ENCODE measurements at regions not wholly inside any gene's neighbourhood (a gene's known extent, or its start where the extent isn't known, plus 50 kb on each side); places are given as distances from the start of the nearest gene placed in this dataset.

DNA sequence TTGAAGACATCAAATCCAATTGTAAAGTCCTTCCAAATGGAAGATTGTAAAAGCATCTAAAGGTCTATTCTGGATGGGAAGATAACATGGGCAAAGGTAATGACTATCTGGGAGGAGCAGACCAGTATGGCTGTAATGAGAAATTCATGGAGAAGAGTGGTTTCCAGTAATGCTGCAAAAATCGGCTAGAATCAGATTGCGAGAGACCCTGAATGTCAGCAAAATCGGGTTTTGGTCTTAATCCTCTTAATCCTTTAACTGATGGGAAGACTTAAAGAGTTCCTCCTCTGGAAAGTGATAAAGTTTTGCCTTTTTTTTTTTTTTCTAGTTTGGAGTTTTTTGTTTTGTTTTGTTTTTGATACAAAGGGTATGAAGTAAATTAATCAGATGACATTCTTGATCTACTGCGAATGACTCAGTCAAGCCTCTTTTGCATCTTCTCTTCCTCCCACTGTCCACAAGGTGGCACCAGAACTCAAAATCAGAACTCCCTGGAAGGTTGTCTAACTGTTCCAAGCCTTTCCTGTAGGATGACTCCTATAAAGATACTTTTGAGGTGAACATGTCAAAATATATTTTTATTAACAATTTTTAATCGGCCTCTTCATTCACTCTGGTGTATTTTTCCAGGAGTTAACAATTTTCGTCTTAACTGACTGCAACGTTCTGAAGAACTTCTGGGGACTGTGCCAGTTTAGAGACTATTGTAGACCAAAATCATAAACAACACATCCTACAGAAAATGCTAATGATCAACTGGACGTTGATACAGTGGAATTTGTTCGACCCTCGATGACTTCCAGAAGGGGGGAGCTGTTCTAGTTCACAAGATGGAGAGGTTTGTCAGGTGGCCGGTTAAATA lies 213.3 kb upstream of the MIR17HG start:
- TF ChIP-seq YY1 (IDR thresholded peaks at IDR 0.05; ENCODE audit: insufficient read depth, insufficient read length) (no peak), ZNF274 (IDR thresholded peaks at IDR 0.05; ENCODE audit: low read depth, low read length) (no peak)
- H3K9me3 ChIP-seq (ENCODE audit: insufficient read depth, low read length) = no peaks in the 10 kb centered on the region
- no peaks in the 10 kb centered on the region for H3K4me1 ChIP-seq (ENCODE audit: insufficient read depth, insufficient read length)
- H3K9ac ChIP-seq (ENCODE audit: insufficient read length, low read depth) = no peak overlapping the region
- no peaks in the 10 kb centered on the region for H3K36me3 ChIP-seq (ENCODE audit: insufficient read depth, insufficient read length, low read length)
- no peak overlapping the region for H3K4me3 ChIP-seq (ENCODE audit: insufficient read length, low read depth)
- no peaks in the 10 kb centered on the region for H3K27me3 ChIP-seq (ENCODE audit: insufficient read depth, insufficient read length)
- DNase-seq (ENCODE audit: low read depth, low spot score) = peak; percentile 52

DNA sequence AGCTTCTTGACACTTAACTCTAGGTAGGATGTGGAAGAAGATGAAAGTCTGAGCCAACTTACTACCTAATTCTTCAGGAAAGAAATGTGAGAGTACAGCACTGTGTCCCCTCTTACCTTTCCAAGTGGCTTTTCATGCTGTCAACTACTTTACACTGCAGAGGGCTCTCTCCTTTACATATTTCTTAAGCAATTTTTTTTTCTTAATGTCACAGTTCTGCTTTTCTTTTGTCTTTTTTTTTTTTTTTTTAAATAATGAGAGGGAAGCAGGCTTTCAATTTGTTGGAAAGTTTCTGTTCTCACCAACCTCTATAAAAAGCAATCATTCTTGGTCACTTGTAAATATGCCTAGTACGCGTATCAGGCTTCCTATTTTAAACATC lies 212.7 kb upstream of the MIR17HG start:
- no peak for DNase-seq (ENCODE audit: low read depth, low spot score)

GRCh38 chr13:91135376-91135775 lies 212.1 kb upstream of the MIR17HG start:
- Histone ChIP-seq H3K4me3 (ENCODE audit: insufficient read length, low read depth) (no peak overlapping the region), H3K27me3 (ENCODE audit: insufficient read depth, insufficient read length) (no peaks in the 10 kb centered on the region), H3K36me3 (ENCODE audit: insufficient read depth, insufficient read length, low read length) (no peaks in the 10 kb centered on the region), H3K9me3 (ENCODE audit: insufficient read depth, low read length) (no peaks in the 10 kb centered on the region), H3K9ac (ENCODE audit: insufficient read length, low read depth) (no peak overlapping the region), H3K4me1 (ENCODE audit: insufficient read depth, insufficient read length) (no peaks in the 10 kb centered on the region)
- DNase-seq (ENCODE audit: low read depth, low spot score) = no peak
- TF ChIP-seq YY1 (IDR thresholded peaks at IDR 0.05; ENCODE audit: insufficient read depth, insufficient read length) (no peak), ZNF274 (IDR thresholded peaks at IDR 0.05; ENCODE audit: low read depth, low read length) (no peak), SUZ12 (IDR thresholded peaks at IDR 0.05; ENCODE audit: extremely low read depth, insufficient read depth, insufficient read length) (no peak)

More for the DNA sequence above, 212.7 kb upstream of the MIR17HG start:
- H3K4me3 ChIP-seq (ENCODE audit: insufficient read length, low read depth) = no peak overlapping the region
- H3K36me3 ChIP-seq (ENCODE audit: insufficient read depth, insufficient read length, low read length) = no peaks in the 10 kb centered on the region
- no peaks in the 10 kb centered on the region for H3K4me1 ChIP-seq (ENCODE audit: insufficient read depth, insufficient read length)
- H3K9ac ChIP-seq (ENCODE audit: insufficient read length, low read depth) = no peak overlapping the region
- H3K9me3 ChIP-seq (ENCODE audit: insufficient read depth, low read length) = no peaks in the 10 kb centered on the region
- TF ChIP-seq ZNF274 (IDR thresholded peaks at IDR 0.05; ENCODE audit: low read depth, low read length) (no peak), YY1 (IDR thresholded peaks at IDR 0.05; ENCODE audit: insufficient read depth, insufficient read length) (no peak), SUZ12 (IDR thresholded peaks at IDR 0.05; ENCODE audit: extremely low read depth, insufficient read depth, insufficient read length) (no peak)
- no peaks in the 10 kb centered on the region for H3K27me3 ChIP-seq (ENCODE audit: insufficient read depth, insufficient read length)

- no peak for DNase-seq (ENCODE audit: low read depth, low spot score)
- no peak overlapping the region for H3K9ac ChIP-seq (ENCODE audit: insufficient read length, low read depth)
- H3K9me3 ChIP-seq (ENCODE audit: insufficient read depth, low read length) = no peaks in the 10 kb centered on the region
- no peak overlapping the region for H3K4me3 ChIP-seq (ENCODE audit: insufficient read length, low read depth)
- no peaks in the 10 kb centered on the region for H3K36me3 ChIP-seq (ENCODE audit: insufficient read depth, insufficient read length, low read length)
- no peaks in the 10 kb centered on the region for H3K27me3 ChIP-seq (ENCODE audit: insufficient read depth, insufficient read length)
- H3K4me1 ChIP-seq (ENCODE audit: insufficient read depth, insufficient read length) = no peaks in the 10 kb centered on the region
- TF ChIP-seq YY1 (IDR thresholded peaks at IDR 0.05; ENCODE audit: insufficient read depth, insufficient read length) = no peak
- no peak for TF ChIP-seq SUZ12 (IDR thresholded peaks at IDR 0.05; ENCODE audit: extremely low read depth, insufficient read depth, insufficient read length)
- no peak for TF ChIP-seq ZNF274 (IDR thresholded peaks at IDR 0.05; ENCODE audit: low read depth, low read length)
Measured at GRCh38 chr13:91135968-91136367, 211.5 kb upstream of the MIR17HG start.

GRCh38 chr13:91136806-91137205 lies 210.7 kb upstream of the MIR17HG start:
- no peak overlapping the region for H3K4me3 ChIP-seq (ENCODE audit: insufficient read length, low read depth)
- H3K4me1 ChIP-seq (ENCODE audit: insufficient read depth, insufficient read length) = no peaks in the 10 kb centered on the region
- TF ChIP-seq YY1 (IDR thresholded peaks at IDR 0.05; ENCODE audit: insufficient read depth, insufficient read length) = no peak
- no peak for TF ChIP-seq SUZ12 (IDR thresholded peaks at IDR 0.05; ENCODE audit: extremely low read depth, insufficient read depth, insufficient read length)
- no peak for TF ChIP-seq ZNF274 (IDR thresholded peaks at IDR 0.05; ENCODE audit: low read depth, low read length)

GRCh38 chr13:91139232-91139631 lies 208.3 kb upstream of the MIR17HG start:
- Histone ChIP-seq H3K4me3 (ENCODE audit: insufficient read length, low read depth) (no peak overlapping the region), H3K4me1 (ENCODE audit: insufficient read depth, insufficient read length) (no peaks in the 10 kb centered on the region), H3K27me3 (ENCODE audit: insufficient read depth, insufficient read length) (no peaks in the 10 kb centered on the region), H3K9me3 (ENCODE audit: insufficient read depth, low read length) (no peaks in the 10 kb centered on the region), H3K9ac (ENCODE audit: insufficient read length, low read depth) (no peak overlapping the region), H3K36me3 (ENCODE audit: insufficient read depth, insufficient read length, low read length) (no peaks in the 10 kb centered on the region)
- no peak for DNase-seq (ENCODE audit: low read depth, low spot score)
- TF ChIP-seq ZNF274 (IDR thresholded peaks at IDR 0.05; ENCODE audit: low read depth, low read length) (no peak), SUZ12 (IDR thresholded peaks at IDR 0.05; ENCODE audit: extremely low read depth, insufficient read depth, insufficient read length) (no peak), YY1 (IDR thresholded peaks at IDR 0.05; ENCODE audit: insufficient read depth, insufficient read length) (no peak)

More at GRCh38 chr13:91136806-91137205, 210.7 kb upstream of the MIR17HG start:
- no peak for DNase-seq (ENCODE audit: low read depth, low spot score)
- no peak overlapping the region for H3K9ac ChIP-seq (ENCODE audit: insufficient read length, low read depth)
- H3K9me3 ChIP-seq (ENCODE audit: insufficient read depth, low read length) = no peaks in the 10 kb centered on the region
- no peaks in the 10 kb centered on the region for H3K27me3 ChIP-seq (ENCODE audit: insufficient read depth, insufficient read length)
- H3K36me3 ChIP-seq (ENCODE audit: insufficient read depth, insufficient read length, low read length) = no peaks in the 10 kb centered on the region

DNA sequence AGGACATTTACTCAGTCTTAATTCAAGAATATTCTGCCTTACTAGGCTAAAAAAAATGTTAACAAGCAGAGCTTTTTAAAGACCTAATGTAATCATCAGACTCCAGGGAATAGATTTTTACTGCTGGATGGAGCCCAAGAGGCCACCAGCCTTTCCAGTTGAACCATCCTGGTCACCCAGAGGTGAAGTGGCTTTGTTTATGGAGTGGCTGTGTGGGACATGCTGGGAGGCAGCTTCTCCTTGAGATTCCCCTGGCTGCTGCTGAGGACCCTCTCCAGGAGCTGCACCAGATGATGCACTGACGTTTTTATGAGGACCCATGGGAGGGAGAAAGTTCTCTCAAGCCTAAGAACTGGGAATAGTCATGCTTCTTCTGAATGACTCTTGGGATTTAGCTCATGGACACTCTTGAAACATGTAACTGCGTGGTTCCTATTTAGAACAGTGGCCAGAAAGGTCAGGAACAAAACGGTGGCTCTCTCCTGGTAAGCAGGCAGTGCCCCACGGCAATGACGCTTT lies 205.9 kb upstream of the MIR17HG start:
- no peak for DNase-seq (ENCODE audit: low read depth, low spot score)
- H3K9ac ChIP-seq (ENCODE audit: insufficient read length, low read depth) = no peak overlapping the region
- TF ChIP-seq ZNF274 (IDR thresholded peaks at IDR 0.05; ENCODE audit: low read depth, low read length) = no peak

More for the DNA sequence above, 205.9 kb upstream of the MIR17HG start:
- no peaks in the 10 kb centered on the region for H3K27me3 ChIP-seq (ENCODE audit: insufficient read depth, insufficient read length)
- no peak overlapping the region for H3K4me3 ChIP-seq (ENCODE audit: insufficient read length, low read depth)
- no peaks in the 10 kb centered on the region for H3K36me3 ChIP-seq (ENCODE audit: insufficient read depth, insufficient read length, low read length)
- no peaks in the 10 kb centered on the region for H3K4me1 ChIP-seq (ENCODE audit: insufficient read depth, insufficient read length)
- H3K9me3 ChIP-seq (ENCODE audit: insufficient read depth, low read length) = no peaks in the 10 kb centered on the region
